MM.1S (cell line): ENCODE measurements at regions not wholly inside any gene's neighbourhood (a gene's known extent, or its start where the extent isn't known, plus 50 kb on each side); places are given as distances from the start of the nearest gene placed in this dataset.

ENCODE experiments used
- DNase-seq: peaks from one replicate; pipeline ENCODE4 v3.0.0-alpha.2; 2015
- H2AFZ ChIP-seq: fragments of 300-600 bp; sonication (generic); 2 replicates; pipeline ENCODE4 v1.6.0; 2016; ENCODE audit warnings: antibody characterized with exemption, low read length
- H3F3A ChIP-seq: fragments of 300-600 bp; sonication (generic); 2 replicates; pipeline ENCODE4 v1.6.1; 2016; ENCODE audit warnings: mild to moderate bottlenecking, antibody characterized with exemption, low read length, moderate library complexity, mixed read lengths; ENCODE audit not compliant: insufficient read depth
- H3K27ac ChIP-seq: fragments of 300-600 bp; sonication (generic); 2 replicates; pipeline ENCODE4 v1.5.1; 2016; ENCODE audit warnings: mild to moderate bottlenecking, low read length
- H3K27me3 ChIP-seq: fragments of 300-600 bp; sonication (generic); replicated peaks from 2 replicates; pipeline ENCODE4 v1.6.0; 2016; ENCODE audit warnings: low read length; ENCODE audit not compliant: insufficient read depth
- H3K36me3 ChIP-seq: fragments of 300-600 bp; sonication (generic); replicated peaks from 2 replicates; pipeline ENCODE4 v1.6.1; 2016; ENCODE audit warnings: mild to moderate bottlenecking, low read length, mixed read lengths; ENCODE audit not compliant: insufficient read depth
- H3K4me1 ChIP-seq: fragments of 300-600 bp; sonication (generic); 2 replicates; pipeline ENCODE4 v1.6.1; 2016; ENCODE audit warnings: low read length, mixed read lengths
- H3K4me2 ChIP-seq: fragments of 300-600 bp; sonication (generic); 2 replicates; pipeline ENCODE4 v1.6.0; 2016; ENCODE audit warnings: low read depth, low read length
- H3K4me3 ChIP-seq: fragments of 300-600 bp; sonication (generic); 2 replicates; pipeline ENCODE4 v1.5.1; 2016; ENCODE audit warnings: low read length, mixed read lengths
- H3K79me2 ChIP-seq: fragments of 300-600 bp; sonication (generic); 2 replicates; pipeline ENCODE4 v1.6.1; 2016; ENCODE audit warnings: mixed run types, low read length, mixed read lengths
- H3K9ac ChIP-seq: fragments of 300-600 bp; sonication (generic); 2 replicates; pipeline ENCODE4 v1.6.1; 2016; ENCODE audit warnings: low read length, mixed read lengths
- H3K9me2 ChIP-seq: fragments of 300-600 bp; sonication (generic); replicated peaks from 2 replicates; pipeline ENCODE4 v1.6.1; 2016; ENCODE audit warnings: mild to moderate bottlenecking, low read length, mixed read lengths; ENCODE audit not compliant: insufficient read depth
- H3K9me3 ChIP-seq: fragments of 300-600 bp; sonication (generic); replicated peaks from 2 replicates; pipeline ENCODE4 v1.6.1; 2016; ENCODE audit warnings: mild to moderate bottlenecking, low read length, mixed read lengths; ENCODE audit not compliant: insufficient read depth
- H4K20me1 ChIP-seq: fragments of 300-600 bp; sonication (generic); 2 replicates; pipeline ENCODE4 v1.6.1; 2016; ENCODE audit warnings: mild to moderate bottlenecking, low read length, moderate library complexity, mixed read lengths; ENCODE audit not compliant: insufficient read depth
- CTCF ChIP-seq: fragments of 300-600 bp; sonication (generic); IDR thresholded peaks from 2 replicates; pipeline ENCODE4 v1.5.1; 2016; ENCODE audit warnings: antibody characterized with exemption, low read length, mixed read lengths
- EZH2 ChIP-seq: fragments of 300-600 bp; sonication (generic); optimal IDR thresholded peaks from 2 replicates; pipeline ENCODE3; 2017; ENCODE audit warnings: low read depth, mild to moderate bottlenecking, antibody characterized with exemption, low read length, mixed read lengths
- EZH2phosphoT487 ChIP-seq: fragments of 300-600 bp; sonication (generic); IDR thresholded peaks from 2 replicates; pipeline ENCODE4 v1.6.1; 2018; ENCODE audit warnings: antibody characterized with exemption, low read length

- no peak overlapping the region for H3K27ac ChIP-seq
Measured at GRCh38 chr12:126295652-126296051, 1230.4 kb downstream of the AACS start.

GRCh38 chr12:126309278-126309677 is 1244.0 kb downstream of the AACS start:
- DNase-seq = no peak
- no peak overlapping the region for H3K4me3 ChIP-seq
- H3K79me2 ChIP-seq = no peaks in the 10 kb centered on the region
- TF ChIP-seq EZH2phosphoT487 = no peak
- TF ChIP-seq CTCF = no peak
- no peak for TF ChIP-seq EZH2
- no peaks in the 10 kb centered on the region for H3K9me3 ChIP-seq
- H4K20me1 ChIP-seq = no peaks in the 10 kb centered on the region
- no peak overlapping the region for H2AFZ ChIP-seq
- H3K27ac ChIP-seq = no peak overlapping the region
- no peaks in the 10 kb centered on the region for H3K27me3 ChIP-seq
- H3F3A ChIP-seq = no peaks in the 10 kb centered on the region
- H3K36me3 ChIP-seq = no peaks in the 10 kb centered on the region
- no peak overlapping the region for H3K4me2 ChIP-seq
- H3K9me2 ChIP-seq = no peaks in the 10 kb centered on the region
- no peaks in the 10 kb centered on the region for H3K4me1 ChIP-seq
- H3K9ac ChIP-seq = no peak overlapping the region

More at GRCh38 chr12:126295652-126296051, 1230.4 kb downstream of the AACS start:
- Histone ChIP-seq H3K4me3 (no peak overlapping the region), H3K79me2 (no peaks in the 10 kb centered on the region), H3K27me3 (no peaks in the 10 kb centered on the region), H3K9me3 (no peaks in the 10 kb centered on the region), H3K9ac (no peak overlapping the region), H3K9me2 (no peaks in the 10 kb centered on the region), H4K20me1 (no peaks in the 10 kb centered on the region), H3K4me2 (no peak overlapping the region), H3F3A (no peaks in the 10 kb centered on the region), H3K36me3 (no peaks in the 10 kb centered on the region), H2AFZ (no peak overlapping the region), H3K4me1 (no peaks in the 10 kb centered on the region)
- TF ChIP-seq CTCF (no peak), EZH2 (no peak)
- DNase-seq = no peak

GRCh38 chr12:126312457-126312856 is 1247.2 kb downstream of the AACS start:
- Histone ChIP-seq H3K9ac (no peak overlapping the region), H3K27me3 (no peaks in the 10 kb centered on the region), H3K9me2 (no peaks in the 10 kb centered on the region), H3K4me2 (no peak overlapping the region), H3K79me2 (no peaks in the 10 kb centered on the region), H4K20me1 (no peaks in the 10 kb centered on the region), H3K4me3 (no peak overlapping the region), H3F3A (no peaks in the 10 kb centered on the region), H3K27ac (no peak overlapping the region), H3K4me1 (no peaks in the 10 kb centered on the region), H2AFZ (no peak overlapping the region), H3K36me3 (no peaks in the 10 kb centered on the region), H3K9me3 (no peaks in the 10 kb centered on the region)
- TF ChIP-seq EZH2 = no peak
- TF ChIP-seq EZH2phosphoT487 = no peak
- TF ChIP-seq CTCF = no peak
- no peak for DNase-seq
